Progenitor cell of endocrine pancreas (in vitro differentiated cells): ENCODE measurements at regions not wholly inside any gene's neighbourhood (a gene's known extent, or its start where the extent isn't known, plus 50 kb on each side); places are given as distances from the start of the nearest gene placed in this dataset.

Experiments used
- DNase-seq: peaks from one replicate; pipeline ENCODE4 v3.0.0; 2021; ENCODE audit warnings: low spot score; ENCODE audit not compliant: unreplicated experiment
- H3K27ac Mint-ChIP-seq: 2 replicates; pipeline ENCODE4 v1.8.0; 2021; ENCODE audit warnings: mild to moderate bottlenecking, moderate library complexity, mixed read lengths
- H3K27me3 Mint-ChIP-seq: 2 replicates; pipeline ENCODE4 v1.8.0; 2021; ENCODE audit warnings: mixed read lengths
- H3K36me3 Mint-ChIP-seq: 2 replicates; pipeline ENCODE4 v1.8.0; 2022; ENCODE audit warnings: mixed read lengths; ENCODE audit not compliant: insufficient read depth
- H3K4me1 Mint-ChIP-seq: 2 replicates; pipeline ENCODE4 v1.8.0; 2021; ENCODE audit warnings: low read depth, mixed read lengths
- H3K4me3 Mint-ChIP-seq: 2 replicates; pipeline ENCODE4 v1.8.0; 2021; ENCODE audit warnings: low read depth, mild to moderate bottlenecking, moderate library complexity, mixed read lengths
- H3K9me3 Mint-ChIP-seq: 2 replicates; pipeline ENCODE4 v1.8.0; 2021; ENCODE audit warnings: low read depth, mixed read lengths
- TF ChIP-seq, protein P1 (sequence below): fragments of 200-600 bp; sonication (generic); IDR thresholded peaks from one replicate; pipeline ENCODE4 v1.5.0; 2021; ENCODE audit warnings: antibody characterized with exemption, mild to moderate bottlenecking; ENCODE audit not compliant: unreplicated experiment

DNA sequence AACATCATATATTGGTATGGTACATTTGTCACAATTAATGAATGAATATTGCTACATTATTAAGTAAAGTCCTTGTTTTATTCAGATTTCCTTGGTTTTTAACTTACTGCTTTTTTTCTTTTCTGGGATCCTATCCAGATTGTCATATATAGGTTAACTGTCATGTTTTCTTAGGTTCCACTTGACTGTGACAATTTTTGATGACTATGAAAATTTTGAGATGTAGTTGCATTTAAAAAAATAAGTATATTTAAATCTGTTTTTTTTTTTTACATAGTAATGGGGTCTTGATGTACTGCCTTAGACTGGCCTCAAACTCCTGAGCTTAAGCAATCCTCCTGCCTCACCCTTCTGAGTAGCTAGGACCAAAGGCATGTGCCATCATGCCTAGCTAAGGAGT lies 76.8 kb downstream of the ATP6V1G3 start:
- H3K36me3 Mint-ChIP-seq: no peaks in the 10 kb centered on the region
- TF ChIP-seq, protein P1, sequence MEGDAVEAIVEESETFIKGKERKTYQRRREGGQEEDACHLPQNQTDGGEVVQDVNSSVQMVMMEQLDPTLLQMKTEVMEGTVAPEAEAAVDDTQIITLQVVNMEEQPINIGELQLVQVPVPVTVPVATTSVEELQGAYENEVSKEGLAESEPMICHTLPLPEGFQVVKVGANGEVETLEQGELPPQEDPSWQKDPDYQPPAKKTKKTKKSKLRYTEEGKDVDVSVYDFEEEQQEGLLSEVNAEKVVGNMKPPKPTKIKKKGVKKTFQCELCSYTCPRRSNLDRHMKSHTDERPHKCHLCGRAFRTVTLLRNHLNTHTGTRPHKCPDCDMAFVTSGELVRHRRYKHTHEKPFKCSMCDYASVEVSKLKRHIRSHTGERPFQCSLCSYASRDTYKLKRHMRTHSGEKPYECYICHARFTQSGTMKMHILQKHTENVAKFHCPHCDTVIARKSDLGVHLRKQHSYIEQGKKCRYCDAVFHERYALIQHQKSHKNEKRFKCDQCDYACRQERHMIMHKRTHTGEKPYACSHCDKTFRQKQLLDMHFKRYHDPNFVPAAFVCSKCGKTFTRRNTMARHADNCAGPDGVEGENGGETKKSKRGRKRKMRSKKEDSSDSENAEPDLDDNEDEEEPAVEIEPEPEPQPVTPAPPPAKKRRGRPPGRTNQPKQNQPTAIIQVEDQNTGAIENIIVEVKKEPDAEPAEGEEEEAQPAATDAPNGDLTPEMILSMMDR: no peak
- no peaks in the 10 kb centered on the region for H3K27me3 Mint-ChIP-seq
- no peaks in the 10 kb centered on the region for H3K4me1 Mint-ChIP-seq
- no peak for DNase-seq
- no peak overlapping the region for H3K27ac Mint-ChIP-seq
- H3K4me3 Mint-ChIP-seq: no peak overlapping the region
- no peaks in the 10 kb centered on the region for H3K9me3 Mint-ChIP-seq

DNA sequence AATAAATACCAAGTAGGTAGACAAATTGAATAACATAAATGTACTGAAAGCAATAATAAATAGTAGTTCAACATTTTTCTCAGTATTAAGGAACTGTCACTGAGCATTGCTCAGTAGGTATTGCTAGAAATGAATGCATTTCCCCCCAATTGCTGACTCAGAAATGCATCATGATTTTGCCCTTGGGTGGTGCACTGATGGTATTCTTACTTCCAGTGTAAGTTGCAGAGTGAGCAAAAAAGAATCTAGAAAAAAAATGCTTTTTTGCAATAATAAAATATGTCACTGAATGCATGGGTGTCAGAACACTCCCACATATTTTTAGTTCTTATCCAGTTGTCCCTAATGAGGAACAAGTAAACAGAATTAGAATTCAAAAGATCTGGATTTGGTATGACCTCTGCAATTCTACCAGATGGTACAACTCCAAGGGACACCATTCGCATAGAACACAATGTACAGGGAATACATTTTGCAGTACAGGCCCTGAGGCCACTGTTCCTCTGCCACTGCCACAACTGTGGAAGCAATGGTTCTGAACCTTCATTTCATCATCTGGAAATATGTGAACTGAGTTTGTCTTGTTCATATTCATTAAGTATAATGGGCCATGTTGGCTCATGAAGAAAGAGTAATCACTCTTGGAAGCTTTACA lies 78.0 kb downstream of the ATP6V1G3 start:
- Mint-ChIP-seq H3K27ac (no peak overlapping the region), H3K36me3 (no peaks in the 10 kb centered on the region), H3K4me3 (no peak overlapping the region), H3K27me3 (no peaks in the 10 kb centered on the region), H3K9me3 (no peaks in the 10 kb centered on the region), H3K4me1 (no peaks in the 10 kb centered on the region)
- no peak for DNase-seq
- TF ChIP-seq, protein P1: no peak

DNA sequence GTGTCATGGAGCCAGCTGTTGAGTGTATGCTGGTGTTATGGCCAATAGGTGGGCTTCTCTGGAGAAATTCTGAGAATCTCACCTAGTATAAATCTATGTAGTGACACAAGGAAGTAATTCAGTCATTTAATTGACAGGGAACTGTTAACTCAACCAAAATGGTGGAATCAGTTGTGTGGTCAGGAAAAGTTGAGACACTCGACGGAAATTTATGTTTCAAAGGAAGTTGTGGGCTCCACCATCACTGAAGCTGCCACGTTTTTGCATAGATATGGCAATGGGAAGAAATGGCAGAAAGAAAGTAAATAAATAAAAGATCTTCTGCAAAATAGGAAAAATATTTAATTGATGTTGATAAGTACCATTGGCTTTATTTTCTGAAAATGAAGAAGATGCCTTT lies 84.5 kb downstream of the ATP6V1G3 start:
- no peaks in the 10 kb centered on the region for H3K9me3 Mint-ChIP-seq
- DNase-seq: no peak
- no peak overlapping the region for H3K27ac Mint-ChIP-seq
- H3K27me3 Mint-ChIP-seq: no peaks in the 10 kb centered on the region
- TF ChIP-seq, protein P1: no peak
- H3K36me3 Mint-ChIP-seq: no peaks in the 10 kb centered on the region
- peaks cover 4% of the 10 kb centered on the region for H3K4me1 Mint-ChIP-seq
- no peak overlapping the region for H3K4me3 Mint-ChIP-seq

DNA sequence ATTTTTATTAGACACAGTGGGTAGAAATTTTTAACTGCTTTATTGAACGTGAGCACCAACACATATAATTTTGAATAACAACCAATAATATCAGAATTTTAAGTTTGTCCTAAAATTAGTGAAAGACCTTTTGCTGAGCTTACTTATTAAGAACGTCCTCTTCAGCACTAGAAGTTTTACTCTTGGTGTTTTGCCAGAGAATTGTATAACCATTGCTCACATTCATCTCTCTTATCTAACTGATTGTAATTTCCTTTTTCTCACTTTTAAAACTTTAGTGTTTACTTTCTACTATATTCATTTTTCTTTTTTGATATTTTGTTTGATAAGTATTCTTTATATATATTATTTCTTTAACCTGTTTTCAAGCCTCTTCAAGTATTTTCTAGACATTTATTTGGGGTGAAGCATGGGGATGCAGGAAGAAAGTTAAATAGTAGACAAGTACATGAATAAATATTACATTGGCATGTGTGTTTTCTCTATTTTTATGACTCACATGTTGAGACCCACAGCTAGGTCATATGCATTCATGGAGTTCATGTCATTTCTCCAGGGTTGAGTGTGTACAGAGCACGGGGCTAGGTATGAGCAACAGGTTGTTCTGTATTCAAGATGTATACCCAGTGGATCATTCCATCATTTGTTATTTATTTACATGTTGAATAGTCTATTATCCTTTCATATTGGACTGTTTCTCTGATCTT lies 90.6 kb downstream of the ATP6V1G3 start:
- peaks cover 4% of the 10 kb centered on the region for H3K4me1 Mint-ChIP-seq
- no peaks in the 10 kb centered on the region for H3K27me3 Mint-ChIP-seq
- TF ChIP-seq, protein P1: no peak
- no peak overlapping the region for H3K27ac Mint-ChIP-seq
- no peaks in the 10 kb centered on the region for H3K9me3 Mint-ChIP-seq
- no peak overlapping the region for H3K4me3 Mint-ChIP-seq
- no peak for DNase-seq
- H3K36me3 Mint-ChIP-seq: no peaks in the 10 kb centered on the region

DNA sequence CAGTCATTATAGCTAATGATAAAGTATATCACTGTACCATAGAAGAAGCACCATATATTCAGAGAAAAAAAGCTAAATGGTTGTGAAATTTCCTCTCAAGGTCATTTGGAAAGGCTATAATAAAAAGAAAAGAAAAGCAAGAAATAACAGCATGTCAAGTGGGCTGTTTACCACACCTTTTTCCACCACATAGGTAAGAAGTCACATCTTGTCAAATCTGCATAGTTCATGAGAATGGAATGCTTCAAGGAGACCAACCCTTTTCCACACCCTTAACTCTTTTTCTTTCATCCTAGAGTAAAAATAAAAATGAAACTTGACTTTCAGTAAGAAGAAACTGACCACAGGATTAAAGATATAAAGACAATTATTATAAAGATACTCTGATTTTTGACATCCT lies 91.2 kb downstream of the ATP6V1G3 start:
- Mint-ChIP-seq H3K27ac (no peak overlapping the region), H3K4me3 (no peak overlapping the region), H3K4me1 (peaks cover 4% of the 10 kb centered on the region), H3K36me3 (no peaks in the 10 kb centered on the region), H3K9me3 (no peaks in the 10 kb centered on the region), H3K27me3 (no peaks in the 10 kb centered on the region)
- TF ChIP-seq, protein P1: no peak
- DNase-seq: no peak
